ENCODE measurements at regions not wholly inside any gene's neighbourhood (a gene's known extent, or its start where the extent isn't known, plus 50 kb on each side); places are given as distances from the start of the nearest gene placed in this dataset.
A peak's percentile ranks its signal among the peaks of the same experiment; 100 is the strongest.
"Not testable (repeated sequence)": the region's sequence is repeated elsewhere in the genome, so short reads cannot be mapped to it uniquely, and the experiment has no call there.

GRCh38 chr2:176826984-176827668, 385.5 kb upstream of the HNRNPA3 start:
- no peak for DNase-seq

DNA sequence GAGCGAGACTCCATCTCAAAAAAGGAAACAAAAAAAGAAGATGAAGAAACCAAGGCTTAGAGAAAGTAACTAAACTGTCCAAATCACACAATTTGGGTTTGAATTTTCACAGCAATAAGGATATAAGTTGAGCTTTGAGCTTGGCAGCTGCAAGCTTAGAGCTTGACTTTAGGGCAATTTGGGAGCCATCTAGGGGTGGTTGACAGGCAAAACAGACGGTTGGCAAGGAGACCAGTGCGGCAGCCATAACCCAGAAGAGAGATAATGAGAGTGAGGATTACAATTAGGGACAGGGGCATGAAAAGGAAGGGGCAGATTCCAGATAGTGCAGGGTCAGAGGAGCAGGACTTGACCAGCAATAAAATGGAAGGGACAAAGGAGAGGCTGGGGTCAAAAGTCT, 382.2 kb upstream of the HNRNPA3 start:
- peak; percentile 21 for DNase-seq

DNA sequence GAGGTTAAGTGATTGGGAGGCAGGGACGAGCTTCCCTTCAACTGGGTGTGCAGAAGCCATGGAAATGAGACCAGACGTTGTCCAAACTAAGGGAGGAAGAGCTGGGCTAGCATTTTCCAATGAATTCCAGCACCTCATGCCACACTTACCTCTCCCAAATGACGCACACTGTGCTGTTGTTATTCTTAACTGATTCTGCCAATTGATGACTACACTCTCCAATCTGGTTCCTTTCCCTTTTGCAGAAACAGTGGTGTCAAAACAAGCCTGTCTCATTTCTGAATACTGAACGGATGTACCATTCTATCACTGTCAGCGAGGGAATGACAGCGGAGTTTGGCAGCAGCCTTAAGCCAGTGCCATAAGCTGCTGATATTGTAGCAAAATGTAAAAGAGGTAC, 380.5 kb upstream of the HNRNPA3 start:
- no peak for DNase-seq

DNA sequence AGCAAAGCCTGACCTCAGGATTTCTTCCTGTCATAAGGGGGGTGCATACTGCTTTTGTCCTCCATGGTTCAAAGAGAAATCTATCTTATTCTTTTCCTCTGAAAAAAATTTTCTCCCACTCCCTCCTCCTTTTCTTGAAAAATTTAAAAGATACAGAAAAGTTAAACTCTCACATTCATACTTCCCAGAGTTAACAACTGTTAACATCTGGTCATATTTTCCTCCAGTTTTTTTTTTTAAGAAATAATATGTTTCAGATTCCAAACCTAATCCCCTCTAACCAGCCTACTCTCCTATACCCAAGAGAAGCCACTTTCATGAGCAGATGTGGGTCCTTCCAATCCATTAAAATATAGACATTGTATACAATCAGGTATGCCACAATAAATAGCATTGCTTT, 378.9 kb upstream of the HNRNPA3 start:
- no peak for DNase-seq

DNA sequence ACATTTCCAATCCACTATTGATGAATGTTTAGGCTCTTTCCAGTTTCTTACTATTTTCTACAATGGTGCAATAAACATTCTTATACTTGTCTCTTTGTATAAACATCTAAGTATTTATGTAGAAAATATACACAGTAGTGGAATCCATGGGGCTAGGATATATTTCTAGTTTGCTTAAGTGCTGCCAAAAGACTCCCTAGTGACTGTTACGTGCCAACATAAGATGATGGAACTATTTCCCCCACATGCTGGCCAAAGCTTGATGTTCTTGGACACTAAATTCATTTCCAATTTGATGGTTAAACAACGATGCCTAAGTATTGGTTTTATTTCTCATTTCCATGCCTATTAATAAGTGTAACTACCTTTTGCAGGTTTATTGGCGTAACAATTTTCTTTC, 378.4 kb upstream of the HNRNPA3 start:
- DNase-seq: no peak

- no peak for DNase-seq
Measured at GRCh38 chr2:176843208-176843607, 369.4 kb upstream of the HNRNPA3 start.

GRCh38 chr2:176844461-176844860, 368.1 kb upstream of the HNRNPA3 start:
- no peak for DNase-seq

GRCh38 chr2:176845718-176846117, 366.9 kb upstream of the HNRNPA3 start:
- DNase-seq: no peak

- DNase-seq: no peak
Measured at GRCh38 chr2:176847575-176847974, 365.0 kb upstream of the HNRNPA3 start.

DNA sequence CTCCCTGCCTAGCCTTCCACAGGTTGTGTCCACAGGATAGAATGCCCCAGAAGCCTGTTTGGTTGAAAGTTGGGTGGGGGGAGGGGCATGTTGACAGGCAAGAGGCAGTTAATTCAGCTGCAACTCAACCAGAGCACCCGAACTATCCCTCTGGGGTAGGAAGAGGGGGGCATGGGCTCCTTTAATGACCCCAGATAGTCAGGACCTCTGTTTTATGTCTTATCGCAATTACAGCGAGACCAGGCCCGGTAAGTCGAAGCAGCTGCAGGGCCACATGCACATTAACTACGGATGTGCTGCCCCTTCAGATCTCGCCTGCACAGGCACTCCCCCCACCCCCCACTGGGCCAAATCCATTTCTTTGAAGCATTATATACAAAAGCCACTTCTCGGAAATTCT, 363.8 kb upstream of the HNRNPA3 start:
- DNase-seq: no peak

DNA sequence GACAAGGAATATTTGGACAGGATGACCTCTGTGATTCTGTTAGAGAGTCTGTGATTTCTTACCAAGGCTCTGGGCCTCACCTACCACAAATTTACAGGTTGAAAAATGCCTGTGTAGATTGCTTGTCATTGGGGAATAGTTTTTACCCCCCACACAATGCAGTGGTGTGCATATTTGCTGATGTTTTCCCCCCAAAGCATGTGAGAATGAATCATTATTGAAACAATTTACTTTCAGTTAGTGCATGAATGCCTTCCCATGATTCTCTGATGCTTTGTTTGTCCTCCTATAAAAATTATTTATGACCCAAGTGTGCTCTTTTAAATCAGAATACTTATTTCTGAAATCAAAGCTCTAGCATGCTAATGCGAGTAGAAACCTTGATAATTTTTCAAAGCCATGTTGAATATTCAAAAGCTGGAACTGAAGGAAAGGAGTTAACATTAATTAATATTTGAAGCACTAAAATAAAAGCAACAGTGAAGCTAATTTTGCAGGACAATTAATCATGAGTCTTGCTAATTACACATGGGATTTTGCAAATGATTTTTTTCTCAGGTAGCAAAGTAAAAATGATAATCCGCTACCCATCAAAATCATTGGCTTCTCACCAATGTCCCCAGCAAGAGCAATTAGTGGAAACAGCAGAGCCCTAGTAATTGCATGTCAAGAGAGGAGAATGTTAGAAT, 361.2 kb upstream of the HNRNPA3 start:
- DNase-seq: no peak

- DNase-seq: no peak
Measured at GRCh38 chr2:176851889-176852483, 360.6 kb upstream of the HNRNPA3 start.

GRCh38 chr2:176852667-176853066, 359.9 kb upstream of the HNRNPA3 start:
- peak; percentile 63 for DNase-seq

- DNase-seq: no peak
Measured at GRCh38 chr2:176854062-176854461, 358.5 kb upstream of the HNRNPA3 start.

DNA sequence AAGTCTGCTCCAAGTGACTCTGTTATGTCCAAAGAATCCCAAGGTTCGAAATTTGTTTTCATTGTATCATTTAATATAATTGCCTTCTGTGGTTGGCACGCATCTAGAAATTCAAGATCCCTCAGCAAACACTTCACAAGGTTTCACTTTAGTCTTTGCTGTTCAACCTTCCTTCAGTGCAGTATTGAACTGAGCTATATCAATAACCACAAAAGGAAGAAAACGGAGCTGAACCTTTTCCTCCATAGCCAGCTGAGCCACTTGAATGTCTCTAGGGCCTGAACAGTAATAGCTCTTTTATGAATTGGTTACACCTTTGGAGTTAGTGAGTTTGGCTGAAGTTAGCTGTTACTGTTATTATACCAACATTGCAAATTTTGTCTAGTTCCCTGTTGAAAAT, 357.7 kb upstream of the HNRNPA3 start:
- DNase-seq: no peak

GRCh38 chr2:176856683-176857082, 355.9 kb upstream of the HNRNPA3 start:
- no peak for DNase-seq

DNA sequence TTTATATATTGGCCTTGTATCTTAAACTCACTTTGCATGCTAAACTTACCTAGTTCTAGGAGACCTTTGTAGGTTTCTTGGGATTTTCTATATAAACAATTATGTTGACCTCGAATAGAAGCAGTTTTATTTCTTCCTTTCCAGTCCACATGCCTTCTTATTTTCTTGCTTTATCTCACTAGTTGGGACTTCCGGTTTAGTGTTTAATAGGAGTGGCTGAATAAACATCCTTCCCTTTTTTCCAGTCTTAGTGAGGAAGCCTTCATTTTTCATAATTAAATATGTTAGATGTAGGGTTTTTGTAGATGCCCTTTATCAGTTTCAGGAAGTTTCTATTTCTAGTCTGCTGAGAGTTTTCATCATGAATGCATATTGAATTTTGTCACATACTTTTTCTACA, 347.3 kb upstream of the HNRNPA3 start:
- DNase-seq: no peak

GRCh38 chr2:176872406-176872805, 340.2 kb upstream of the HNRNPA3 start:
- DNase-seq: no peak

- DNase-seq: no peak
Measured at GRCh38 chr2:176873403-176873802, 339.2 kb upstream of the HNRNPA3 start.

DNA sequence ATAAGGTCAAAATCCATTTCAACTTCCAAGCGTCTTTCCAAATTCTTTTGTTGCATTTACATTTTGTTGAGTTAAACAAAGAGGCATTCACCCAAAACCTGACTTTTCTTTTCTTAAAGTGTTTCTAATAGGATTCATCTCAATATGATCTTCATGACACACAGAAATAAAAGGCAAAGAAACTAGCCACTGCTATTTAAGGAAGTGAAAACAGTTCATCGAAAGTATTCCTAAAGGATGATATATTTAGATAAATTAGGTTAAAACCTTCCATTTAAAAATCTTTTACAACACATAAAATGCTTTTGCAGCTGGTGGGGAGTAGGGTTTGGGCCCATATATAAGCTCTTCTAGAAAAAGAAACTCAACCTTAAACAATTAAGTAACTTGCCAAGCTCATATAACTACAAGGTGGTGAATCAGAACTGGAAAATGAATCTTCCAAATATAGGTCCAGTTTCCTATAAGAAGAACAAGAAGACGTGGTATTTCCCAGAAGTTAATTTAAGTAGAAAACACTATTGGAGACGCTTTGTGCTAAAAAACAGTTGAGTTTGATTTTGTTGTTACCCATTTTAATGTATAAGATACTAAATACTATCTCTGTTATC, 336.0 kb upstream of the HNRNPA3 start:
- DNase-seq: no peak

GRCh38 chr2:176879426-176879995, 333.1 kb upstream of the HNRNPA3 start:
- no peak for DNase-seq

DNA sequence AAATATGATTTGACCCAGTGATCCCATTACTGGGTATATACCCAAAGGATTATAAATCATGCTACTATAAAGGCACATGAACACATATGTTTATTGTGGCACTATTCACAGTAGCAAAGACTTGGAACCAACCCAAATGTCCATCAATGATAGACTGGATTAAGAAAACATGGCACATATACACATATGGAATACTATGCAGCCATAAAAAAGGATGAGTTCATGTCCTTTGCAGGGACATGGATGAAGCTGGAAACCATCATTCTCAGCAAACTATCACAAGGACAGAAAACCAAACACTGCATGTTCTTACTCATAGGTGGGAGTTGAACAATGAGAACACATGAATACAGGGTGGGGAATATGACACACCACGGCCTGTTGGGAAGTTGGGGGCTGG, 330.5 kb upstream of the HNRNPA3 start:
- not testable (repeated sequence) for DNase-seq

GRCh38 chr2:176885001-176885643, 327.5 kb upstream of the HNRNPA3 start:
- DNase-seq: no peak

All from CD4-positive, alpha-beta T cell treated with Interleukin-4 for 4 hours (primary cell).